GM23248 (cell line): ENCODE measurements at regions not wholly inside any gene's neighbourhood (a gene's known extent, or its start where the extent isn't known, plus 50 kb on each side); places are given as distances from the start of the nearest gene placed in this dataset.
A peak's percentile ranks its signal among the peaks of the same experiment; 100 is the strongest.
"Not testable (repeated sequence)": the region's sequence is repeated elsewhere in the genome, so short reads cannot be mapped to it uniquely, and the experiment has no call there.

Source experiments
- DNase-seq: peaks from one replicate; pipeline ENCODE4 v3.0.0-alpha.2; 2015
- H2AFZ ChIP-seq: fragments of 200-600 bp; sonication (generic); 2 replicates; pipeline ENCODE4 v1.6.1; 2016; ENCODE audit warnings: antibody characterized with exemption
- H3F3A ChIP-seq: fragments of 200-600 bp; sonication (generic); 2 replicates; pipeline ENCODE4 v1.6.1; 2016; ENCODE audit warnings: mild to moderate bottlenecking, antibody characterized with exemption, mixed run types; ENCODE audit not compliant: insufficient read depth
- H3K27ac ChIP-seq: fragments of 200-600 bp; sonication (generic); 2 replicates; pipeline ENCODE4 v1.5.1; 2016; ENCODE audit warnings: mild to moderate bottlenecking
- H3K27me3 ChIP-seq: fragments of 200-600 bp; sonication (generic); replicated peaks from 2 replicates; pipeline ENCODE4 v1.6.1; 2016; ENCODE audit warnings: mild to moderate bottlenecking; ENCODE audit not compliant: insufficient read depth
- H3K36me3 ChIP-seq: fragments of 200-600 bp; sonication (generic); 2 replicates; pipeline ENCODE4 v1.6.1; 2016; ENCODE audit warnings: low read depth, mild to moderate bottlenecking
- H3K4me1 ChIP-seq: fragments of 200-600 bp; sonication (generic); 2 replicates; pipeline ENCODE4 v1.6.1; 2016; ENCODE audit warnings: mild to moderate bottlenecking; ENCODE audit not compliant: insufficient read depth
- H3K4me2 ChIP-seq: fragments of 200-600 bp; sonication (generic); one replicate; pipeline ENCODE4 v1.6.1; 2016; ENCODE audit warnings: mild to moderate bottlenecking; ENCODE audit not compliant: unreplicated experiment
- H3K4me3 ChIP-seq: fragments of 200-600 bp; sonication (generic); 2 replicates; pipeline ENCODE4 v1.5.1; 2016; ENCODE audit warnings: mild to moderate bottlenecking
- H3K79me2 ChIP-seq: fragments of 200-600 bp; sonication (generic); 2 replicates; pipeline ENCODE4 v1.6.1; 2016; ENCODE audit warnings: mild to moderate bottlenecking; ENCODE audit not compliant: insufficient read depth
- H3K9ac ChIP-seq: fragments of 200-600 bp; sonication (generic); 2 replicates; pipeline ENCODE4 v1.6.1; 2016; ENCODE audit warnings: mild to moderate bottlenecking
- H3K9me2 ChIP-seq: fragments of 200-600 bp; sonication (generic); 2 replicates; pipeline ENCODE4 v1.6.1; 2016; ENCODE audit warnings: mixed run types, mild to moderate bottlenecking, moderate library complexity; ENCODE audit not compliant: insufficient read depth
- H3K9me3 ChIP-seq: fragments of 200-600 bp; sonication (generic); one replicate; pipeline ENCODE4 v1.6.1; 2017; ENCODE audit warnings: low read depth
- H4K20me1 ChIP-seq: fragments of 200-600 bp; sonication (generic); 2 replicates; pipeline ENCODE4 v1.6.0; 2016; ENCODE audit not compliant: insufficient read depth
- EZH2 ChIP-seq: fragments of 200-600 bp; sonication (generic); IDR thresholded peaks from 2 replicates; pipeline ENCODE4 v1.6.1; 2018; ENCODE audit warnings: antibody characterized with exemption, mild to moderate bottlenecking; ENCODE audit not compliant: insufficient read depth, poor library complexity, severe bottlenecking
- EZH2phosphoT487 ChIP-seq: fragments of 200-600 bp; sonication (generic); IDR thresholded peaks from 2 replicates; pipeline ENCODE4 v1.6.1; 2018; ENCODE audit warnings: antibody characterized with exemption, moderate library complexity, mild to moderate bottlenecking, low read depth; ENCODE audit not compliant: insufficient read depth
- WGBS, 2 experiments: methylation state at CpG; one replicate each; pipeline ENCODE4 v1.1.6; 2015 to 2017; ENCODE audit warnings: low lambda C conversion rate in 2 of 2, low coverage in 1 of 2; ENCODE audit errors: missing lambda C conversion rate in 2 of 2; 5-methylcytosine and 5-hydroxymethylcytosine counted together
- in situ Hi-C: fragments of 300-500 bp; cut with MboI; formaldehyde crosslinking; loops from 2 replicates; pipeline ENCODE4 v1.15.0; 2020

DNA sequence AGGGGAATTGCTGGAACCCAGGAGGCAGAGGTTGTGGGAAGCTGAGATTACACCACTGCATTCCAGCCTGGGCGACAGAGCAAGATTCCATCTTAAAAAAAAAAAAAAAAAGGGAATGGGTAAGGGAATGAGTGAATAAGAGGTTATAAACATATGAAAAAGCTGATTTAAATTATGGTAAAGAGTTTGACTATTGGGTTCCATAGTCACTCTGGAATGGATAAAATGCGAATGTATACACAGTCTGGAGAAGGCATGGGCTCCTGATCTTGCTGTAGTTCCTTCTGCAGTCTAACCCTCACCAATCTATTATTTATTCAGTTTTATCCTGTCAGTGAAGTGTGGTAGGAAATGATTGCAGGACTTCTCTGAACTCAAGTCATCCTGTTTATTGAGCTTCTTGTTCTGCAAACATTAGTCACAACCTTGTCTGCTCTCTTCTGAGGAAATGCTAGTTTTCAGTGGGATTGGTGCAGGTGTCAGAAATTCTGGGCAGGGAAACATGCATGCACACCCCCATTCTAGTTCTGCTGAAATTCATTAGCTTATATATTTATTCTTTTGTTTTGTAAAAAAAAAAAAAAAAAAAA lies 190.9 kb upstream of the CFAP20DC start:
- Histone ChIP-seq H3K4me1 (peaks cover 36% of the 10 kb centered on the region), H3K9me3 (no peaks in the 10 kb centered on the region), H3K9ac (no peak overlapping the region), H3K36me3 (no peaks in the 10 kb centered on the region), H3K9me2 (no peaks in the 10 kb centered on the region), H3K27ac (no peak overlapping the region), H3K4me3 (no peak overlapping the region), H3K4me2 (peak overlapping the region; percentile 34), H3K27me3 (no peaks in the 10 kb centered on the region), H4K20me1 (no peaks in the 10 kb centered on the region), H2AFZ (no peak overlapping the region), H3K79me2 (no peaks in the 10 kb centered on the region), H3F3A (peaks cover 22% of the 10 kb centered on the region)
- in situ Hi-C loops, result no loop called here
- 42 to 43% methylated on average over 2 of the region's 2 CpGs for WGBS, 2 experiments
- DNase-seq, result peak; percentile 29
- TF ChIP-seq EZH2, result no peak

DNA sequence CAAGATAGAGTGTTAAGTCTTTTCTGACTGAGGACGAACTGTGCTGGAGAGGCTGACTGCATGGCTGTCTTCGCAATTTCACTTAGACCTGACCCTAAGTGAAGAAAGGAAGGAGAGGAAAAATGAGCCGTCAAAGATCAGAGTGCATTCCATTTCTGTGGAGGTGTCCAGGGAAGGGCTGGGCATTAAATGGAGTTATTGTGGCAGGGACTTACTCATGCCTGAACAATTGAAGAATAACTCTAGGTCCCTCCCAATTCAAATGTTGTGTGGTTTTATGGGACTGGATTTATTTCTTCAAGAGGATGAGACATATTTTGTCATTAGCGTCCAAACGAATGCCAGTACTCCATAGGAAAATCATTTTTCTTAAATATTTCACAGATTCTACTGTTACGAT lies 187.3 kb upstream of the CFAP20DC start:
- 34 to 41% methylated on average over 6 of the region's 6 CpGs for WGBS, 2 experiments
- no peaks in the 10 kb centered on the region for H3K27me3 ChIP-seq
- no peaks in the 10 kb centered on the region for H3K9me3 ChIP-seq
- in situ Hi-C loops, result no loop called here
- no peak overlapping the region for H3K4me3 ChIP-seq
- peaks cover 22% of the 10 kb centered on the region; the same call in 1 of the 2 replicates for H3F3A ChIP-seq
- no peak overlapping the region for H2AFZ ChIP-seq
- H3K4me2 ChIP-seq, result peak overlapping the region; percentile 14
- no peaks in the 10 kb centered on the region for H3K36me3 ChIP-seq
- H3K4me1 ChIP-seq, result peaks cover 40% of the 10 kb centered on the region
- DNase-seq, result peak; percentile 71
- no peaks in the 10 kb centered on the region for H3K79me2 ChIP-seq
- no peaks in the 10 kb centered on the region for H3K9me2 ChIP-seq
- H3K27ac ChIP-seq, result peak overlapping the region; percentile 17
- no peak overlapping the region for H3K9ac ChIP-seq
- H4K20me1 ChIP-seq, result no peaks in the 10 kb centered on the region
- no peak for TF ChIP-seq EZH2phosphoT487
- TF ChIP-seq EZH2, result no peak

DNA sequence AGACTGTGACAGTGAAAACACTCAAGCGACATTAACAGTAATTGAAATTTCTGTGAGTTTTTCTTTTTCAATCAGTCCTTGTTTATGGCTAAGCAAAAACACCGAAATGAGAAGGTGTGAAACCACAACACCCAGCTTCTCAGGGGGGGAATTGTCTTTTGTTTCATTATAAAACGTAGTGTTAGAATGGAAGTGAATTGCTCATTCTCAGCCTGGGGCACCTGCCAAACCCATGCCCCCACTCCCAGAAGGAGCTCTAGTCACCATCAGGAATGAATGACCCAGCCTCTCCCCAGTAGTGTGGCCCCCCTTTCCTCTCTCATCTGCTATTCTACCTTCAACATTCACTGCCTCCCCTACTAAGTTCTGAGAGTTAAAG lies 185.8 kb upstream of the CFAP20DC start:
- Histone ChIP-seq H3F3A (peaks cover 22% of the 10 kb centered on the region; the same call in 1 of the 2 replicates), H4K20me1 (no peaks in the 10 kb centered on the region), H2AFZ (no peak overlapping the region), H3K36me3 (no peaks in the 10 kb centered on the region), H3K4me1 (peaks cover 35% of the 10 kb centered on the region), H3K4me2 (no peak overlapping the region), H3K27me3 (no peaks in the 10 kb centered on the region), H3K79me2 (no peaks in the 10 kb centered on the region), H3K27ac (no peak overlapping the region), H3K4me3 (no peak overlapping the region), H3K9ac (no peak overlapping the region), H3K9me2 (no peaks in the 10 kb centered on the region), H3K9me3 (no peaks in the 10 kb centered on the region)
- in situ Hi-C loops, result no loop called here
- TF ChIP-seq EZH2phosphoT487, result no peak
- no peak for TF ChIP-seq EZH2
- peak; percentile 33 for DNase-seq
- 50 to 55% methylated on average over 3 of the region's 3 CpGs for WGBS, 2 experiments

DNA sequence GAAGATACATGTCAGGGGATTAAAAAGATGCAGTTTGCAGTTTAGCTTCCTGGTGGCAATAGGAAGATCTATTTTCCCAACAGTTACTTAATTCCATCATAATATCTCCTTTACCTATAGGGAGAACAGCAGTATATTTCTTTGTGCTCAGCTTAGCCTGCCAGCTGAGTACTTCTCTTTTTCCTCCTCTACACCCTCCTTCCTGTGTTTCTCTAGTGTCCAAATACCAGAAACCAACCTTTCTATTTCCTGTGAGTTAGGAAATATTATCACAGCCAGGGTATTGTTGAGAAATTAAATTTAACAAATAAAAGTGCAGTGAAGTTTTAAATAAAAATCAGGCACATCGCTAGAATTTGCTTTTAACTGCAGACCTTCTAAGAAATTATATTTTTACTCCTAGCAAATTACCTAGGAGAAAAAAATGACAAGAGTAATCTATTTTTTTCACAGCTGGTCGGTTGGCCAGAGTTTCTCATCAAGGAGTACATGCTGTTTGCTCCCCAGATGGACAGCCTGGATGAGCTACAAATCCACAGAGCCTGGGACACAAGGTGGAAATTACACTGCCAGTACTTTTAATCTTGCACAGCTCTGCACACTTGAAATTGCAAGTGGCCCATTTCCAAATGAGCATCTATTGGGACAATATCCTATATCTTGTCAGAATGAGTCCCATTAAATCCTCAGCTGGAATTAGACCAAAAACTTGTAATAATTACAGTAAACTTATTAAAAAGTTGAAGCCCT lies 185.2 kb upstream of the CFAP20DC start:
- no peak overlapping the region for H3K9ac ChIP-seq
- H3K27me3 ChIP-seq, result no peaks in the 10 kb centered on the region
- no peaks in the 10 kb centered on the region for H3K79me2 ChIP-seq
- DNase-seq, result no peak
- no peak overlapping the region for H3K4me3 ChIP-seq
- TF ChIP-seq EZH2phosphoT487 (no peak), EZH2 (no peak)
- no peaks in the 10 kb centered on the region for H3K36me3 ChIP-seq
- H3K4me1 ChIP-seq, result peaks cover 29% of the 10 kb centered on the region
- no peaks in the 10 kb centered on the region for H3K9me2 ChIP-seq
- in situ Hi-C loops, result no loop called here
- no peak overlapping the region for H2AFZ ChIP-seq
- WGBS, 2 experiments, result 34 to 42% methylated on average over 2 of the region's 2 CpGs
- peaks cover 22% of the 10 kb centered on the region; the same call in 1 of the 2 replicates for H3F3A ChIP-seq
- H3K4me2 ChIP-seq, result no peak overlapping the region
- H3K9me3 ChIP-seq, result no peaks in the 10 kb centered on the region
- H4K20me1 ChIP-seq, result no peaks in the 10 kb centered on the region
- H3K27ac ChIP-seq, result no peak overlapping the region

DNA sequence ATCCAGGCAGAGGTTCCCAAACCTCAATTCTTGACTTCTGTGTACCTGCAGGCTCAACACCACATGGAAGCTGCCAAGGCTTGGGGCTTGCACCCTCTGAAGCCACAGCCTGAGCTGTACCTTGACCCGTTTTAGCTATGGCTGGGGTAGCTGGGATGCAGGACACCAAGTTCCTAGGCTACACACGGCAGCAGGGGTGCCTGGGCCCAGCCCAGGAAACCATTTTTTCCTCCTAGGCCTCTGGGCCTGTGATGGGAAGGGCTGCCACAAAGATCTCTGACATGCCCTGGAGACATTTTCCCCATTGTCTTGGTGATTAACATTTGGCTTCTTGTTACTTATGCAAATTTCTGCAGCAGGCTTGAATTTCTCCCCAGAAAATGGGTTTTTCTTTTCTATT lies 180.6 kb upstream of the CFAP20DC start:
- H3K9me2 ChIP-seq, H2AFZ ChIP-seq, H3K4me1 ChIP-seq, H3K27ac ChIP-seq, H3F3A ChIP-seq, H3K79me2 ChIP-seq, H3K27me3 ChIP-seq, H3K9me3 ChIP-seq, H3K4me2 ChIP-seq, DNase-seq, H4K20me1 ChIP-seq, H3K36me3 ChIP-seq, in situ Hi-C loops, H3K9ac ChIP-seq, H3K4me3 ChIP-seq: not testable (repeated sequence)
- 7 to 8% methylated on average over 2 of the region's 2 CpGs for WGBS, 2 experiments
